DMS114 treated with DMSO at 0.1 percent for 48 hours (cell line): ENCODE measurements at regions not wholly inside any gene's neighbourhood (a gene's known extent, or its start where the extent isn't known, plus 50 kb on each side); places are given as distances from the start of the nearest gene placed in this dataset.
"Not testable (repeated sequence)": the region's sequence is repeated elsewhere in the genome, so short reads cannot be mapped to it uniquely, and the experiment has no call there.

Source experiments
- DNase-seq: peaks from one replicate; lab custom pipeline; 2025; ENCODE audit not compliant: unreplicated experiment; lab: John Stamatoyannopoulos, UW

DNA sequence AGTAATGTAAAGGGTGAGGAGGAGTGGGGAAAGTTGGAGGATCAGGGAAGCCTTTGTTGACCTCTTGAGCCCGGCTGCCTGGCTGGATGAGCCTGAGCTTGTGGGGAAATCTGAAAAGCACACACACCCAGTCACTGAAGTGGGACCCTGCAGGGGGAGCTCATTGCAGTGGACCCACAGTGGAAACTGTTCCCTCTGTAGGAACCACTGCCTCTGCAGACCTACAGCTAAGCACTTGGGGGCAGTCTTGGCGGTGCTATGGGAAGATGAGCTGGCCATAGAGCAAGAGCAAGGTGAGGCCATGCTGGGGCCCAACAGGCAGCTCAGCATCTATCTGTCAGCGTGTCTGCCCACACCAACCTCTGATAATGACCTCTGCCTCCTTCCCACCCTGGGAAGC, 294.8 kb downstream of the TSHZ3 start:
- no peak for DNase-seq

DNA sequence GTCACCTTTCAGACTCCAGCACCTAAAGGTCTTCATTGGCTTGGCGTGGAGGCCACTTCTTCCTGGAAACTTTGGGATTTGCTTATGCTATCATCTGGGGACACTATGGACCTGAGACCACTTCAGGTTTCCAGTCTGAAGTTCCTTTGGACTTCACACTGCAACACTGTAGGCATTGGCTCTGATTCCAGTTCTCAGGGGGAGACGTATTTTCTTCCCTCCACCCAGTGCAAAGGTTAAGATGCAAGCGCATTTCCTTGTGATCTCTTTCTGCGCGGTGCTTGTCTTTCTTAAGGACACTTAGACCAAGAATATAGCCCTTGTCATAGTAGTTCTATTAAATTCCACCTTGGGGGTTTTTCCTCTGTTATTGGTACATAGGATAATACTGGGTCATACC, 299.8 kb downstream of the TSHZ3 start:
- no peak for DNase-seq

GRCh38 chr19:31046024-31046423, 303.2 kb downstream of the TSHZ3 start:
- no peak for DNase-seq

- DNase-seq: no peak
Measured at GRCh38 chr19:31041461-31041860, 307.8 kb downstream of the TSHZ3 start.

DNA sequence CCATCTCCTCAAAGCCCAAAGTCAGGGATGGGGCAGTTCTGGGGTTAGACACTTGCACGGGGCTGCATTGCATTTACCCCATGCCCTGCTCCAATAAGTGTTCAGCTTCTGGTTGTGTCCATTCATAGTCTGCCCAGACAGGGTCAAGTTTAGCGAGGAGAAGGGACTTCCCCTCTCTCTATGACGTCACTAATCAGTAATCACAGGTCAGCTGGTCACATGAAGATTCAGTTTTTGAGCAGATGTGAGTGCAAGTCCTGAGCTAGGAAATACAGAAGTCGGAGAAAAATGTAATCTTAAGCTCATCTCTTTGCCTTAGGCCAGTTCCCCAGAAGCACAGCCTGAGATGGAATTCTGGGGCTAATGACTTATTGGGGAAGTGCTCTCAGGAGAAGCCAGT, 310.1 kb downstream of the TSHZ3 start:
- DNase-seq: no peak

DNA sequence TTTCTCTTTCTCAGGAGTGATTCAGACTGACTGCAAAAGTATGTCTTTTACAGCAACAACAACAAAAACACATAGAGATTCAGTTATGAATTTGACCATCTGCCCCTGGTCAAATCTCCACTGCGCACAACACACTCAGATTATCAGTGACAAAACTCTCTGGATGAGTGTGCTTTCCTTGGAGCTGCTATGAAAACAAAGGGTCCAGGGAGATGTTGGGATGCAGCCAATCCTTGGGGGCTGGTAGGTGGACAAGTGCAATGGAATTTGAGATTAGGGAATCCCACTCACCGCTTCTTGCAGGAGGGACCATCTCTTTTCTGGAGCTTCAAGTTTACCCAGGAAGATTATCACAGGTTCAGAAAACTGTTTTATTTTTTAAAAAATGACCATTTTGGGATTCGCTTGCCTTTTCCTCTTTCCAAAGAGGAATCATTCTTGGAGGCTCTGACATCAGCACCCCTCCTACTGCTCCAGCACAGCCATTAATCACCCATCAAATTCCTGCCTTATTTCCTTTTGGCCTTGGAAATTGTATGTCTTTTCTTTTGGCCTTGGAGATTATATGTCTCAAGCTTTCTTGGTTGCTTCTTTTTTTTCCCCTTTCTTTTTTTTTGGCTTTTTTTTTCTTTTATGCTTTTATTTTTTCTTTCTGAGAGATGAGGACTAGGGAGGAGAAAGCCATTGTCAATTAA, 311.8 kb downstream of the TSHZ3 start:
- DNase-seq: no peak

DNA sequence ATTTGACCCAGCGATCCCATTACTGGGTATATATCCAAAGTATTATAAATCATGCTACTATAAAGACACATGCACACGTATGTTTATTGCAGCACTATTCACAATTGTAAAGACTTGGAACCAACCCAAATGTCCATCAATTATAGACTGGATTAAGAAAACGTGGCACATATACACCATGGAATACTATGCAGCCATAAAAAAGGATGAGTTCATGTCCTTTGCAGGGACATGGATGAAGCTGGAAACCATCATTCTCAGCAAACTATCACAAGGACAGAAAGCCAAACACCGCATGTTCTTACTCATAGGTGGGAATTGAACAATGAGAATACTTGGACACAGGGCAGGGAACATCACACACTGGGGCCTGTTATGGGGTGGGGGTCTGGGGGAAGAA, 317.8 kb downstream of the TSHZ3 start:
- DNase-seq: not testable (repeated sequence)

- DNase-seq: no peak
Measured at GRCh38 chr19:31023038-31023437, 326.2 kb downstream of the TSHZ3 start.

DNA sequence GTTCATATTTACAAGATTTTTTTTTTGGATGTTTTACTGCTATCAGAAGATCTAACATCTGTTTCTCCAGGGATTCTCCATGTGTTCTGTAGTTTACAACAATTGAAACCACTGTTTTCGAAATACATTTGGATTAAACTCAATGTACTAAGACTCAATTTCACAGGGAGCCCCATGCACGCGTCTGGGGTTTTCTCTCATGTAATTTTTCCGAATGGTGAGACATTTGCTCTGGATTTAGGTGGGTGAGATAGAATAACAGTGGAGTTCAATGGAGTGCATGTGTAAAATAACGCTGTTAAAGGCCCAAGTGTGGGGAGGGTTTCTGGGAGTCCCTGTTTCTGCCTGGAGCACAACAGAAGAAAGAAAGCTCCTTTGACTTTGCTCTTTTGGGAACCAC, 330.3 kb downstream of the TSHZ3 start:
- no peak for DNase-seq

GRCh38 chr19:31015778-31016177, 333.5 kb downstream of the TSHZ3 start:
- no peak for DNase-seq

DNA sequence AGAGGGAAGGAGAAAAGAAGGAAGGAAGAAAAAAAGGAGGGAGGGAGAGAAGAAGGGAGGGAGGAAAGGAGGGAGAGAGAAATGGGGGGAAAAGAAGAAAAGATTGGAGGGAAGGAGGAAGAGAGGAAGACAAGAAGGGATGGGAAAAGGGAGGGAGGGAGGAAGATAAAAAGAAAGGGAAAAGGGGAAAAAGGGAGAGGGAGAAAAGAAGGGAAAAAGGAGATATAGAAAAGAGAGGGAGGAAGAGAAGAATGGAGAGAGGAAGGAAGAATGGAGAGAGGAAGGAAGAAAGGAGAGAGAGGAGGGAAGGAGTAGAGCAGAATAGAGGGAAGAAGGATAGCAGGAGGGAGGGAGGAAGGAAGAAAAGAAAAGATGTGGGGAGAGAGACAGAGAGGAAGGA, 334.6 kb downstream of the TSHZ3 start:
- DNase-seq: no peak

- no peak for DNase-seq
Measured at GRCh38 chr19:31013384-31014020, 335.7 kb downstream of the TSHZ3 start.

- DNase-seq: no peak
Measured at GRCh38 chr19:31002518-31003244, 346.6 kb downstream of the TSHZ3 start.

GRCh38 chr19:31001991-31002390, 347.2 kb downstream of the TSHZ3 start:
- DNase-seq: no peak

DNA sequence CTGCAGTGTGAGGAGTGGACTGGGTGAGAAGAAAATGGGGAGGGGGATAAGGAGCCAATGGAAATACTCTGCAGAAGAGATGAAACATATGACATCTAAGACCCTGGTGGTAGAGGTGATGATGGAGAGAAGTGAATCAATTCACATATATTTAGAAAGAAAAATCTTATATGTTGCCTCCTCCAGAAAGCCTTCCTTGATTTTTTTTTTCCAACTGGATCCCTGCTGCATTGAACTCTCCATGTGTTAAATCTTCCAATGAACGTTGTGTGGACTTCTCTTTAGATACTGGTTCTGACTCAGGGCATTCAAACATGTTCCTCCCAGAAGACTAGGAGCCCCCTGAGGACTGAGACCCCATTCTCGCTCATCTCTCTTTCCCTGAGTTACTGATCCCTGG, 348.3 kb downstream of the TSHZ3 start:
- no peak for DNase-seq

GRCh38 chr19:30999726-31000125, 349.5 kb downstream of the TSHZ3 start:
- DNase-seq: no peak

GRCh38 chr19:30997222-30997621, 352.0 kb downstream of the TSHZ3 start:
- no peak for DNase-seq

GRCh38 chr19:30978639-30979038, 370.6 kb downstream of the TSHZ3 start:
- no peak for DNase-seq

- DNase-seq: no peak
Measured at GRCh38 chr19:30969591-30969990, 379.6 kb downstream of the TSHZ3 start.

- no peak for DNase-seq
Measured at GRCh38 chr19:30968841-30969399, 380.3 kb downstream of the TSHZ3 start.

DNA sequence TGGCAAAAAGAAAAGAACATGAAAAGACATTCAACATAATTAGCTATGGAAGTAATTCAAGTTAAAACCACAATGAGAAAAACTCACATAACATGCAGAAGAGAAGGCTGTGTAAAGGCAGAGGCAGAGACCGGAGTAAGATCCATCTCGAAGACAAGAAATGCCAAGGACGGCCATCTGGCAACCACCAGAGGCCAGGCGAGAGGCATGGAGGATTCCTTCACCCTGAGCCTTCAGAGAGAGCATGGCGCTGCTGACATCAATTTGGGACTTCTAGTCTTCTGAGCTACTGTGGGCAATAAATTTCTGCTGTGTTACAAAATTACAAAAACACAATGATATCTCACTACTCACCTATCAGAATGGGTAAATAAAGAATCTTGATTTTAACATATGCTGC, 381.0 kb downstream of the TSHZ3 start:
- DNase-seq: no peak

- no peak for DNase-seq
Measured at GRCh38 chr19:30966486-30966885, 382.8 kb downstream of the TSHZ3 start.
